HL-60 (cell line): ENCODE measurements at regions not wholly inside any gene's neighbourhood (a gene's known extent, or its start where the extent isn't known, plus 50 kb on each side); places are given as distances from the start of the nearest gene placed in this dataset.

ENCODE experiments used
- POLR2AphosphoS5 ChIP-seq: IDR thresholded peaks from 2 replicates; pipeline ENCODE4 v1.6.1; 2012; ENCODE audit warnings: low read depth
- TF ChIP-seq, protein P1 (sequence below): IDR thresholded peaks from 2 replicates; pipeline ENCODE4 v1.6.1; 2012; ENCODE audit warnings: low read depth; ENCODE audit not compliant: insufficient replicate concordance
- TF ChIP-seq, protein P2 (sequence below): IDR thresholded peaks from one replicate; pipeline ENCODE4 v1.5.1; 2011; ENCODE audit warnings: low read length, control low read depth, inconsistent platforms; ENCODE audit not compliant: insufficient read depth

DNA sequence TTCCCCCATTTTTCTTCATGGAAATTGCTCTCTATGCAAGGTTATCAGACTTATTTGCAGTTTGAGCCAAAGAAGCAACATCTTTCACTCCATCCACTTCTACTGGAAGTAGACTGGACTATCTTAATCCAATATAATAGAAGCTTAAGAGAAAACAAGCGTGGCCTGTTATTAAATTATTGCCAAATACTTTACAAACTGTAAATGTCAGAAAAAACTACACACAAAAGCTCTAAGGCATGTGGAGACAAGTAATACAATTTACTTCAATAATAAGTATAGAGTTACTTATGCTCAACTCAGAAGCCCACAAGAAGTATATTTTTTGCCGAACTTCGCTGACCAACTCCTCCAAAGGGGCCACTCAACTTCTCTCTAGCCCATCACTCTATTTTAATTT, 120.3 kb downstream of the BDH1 start:
- TF ChIP-seq, protein P1, sequence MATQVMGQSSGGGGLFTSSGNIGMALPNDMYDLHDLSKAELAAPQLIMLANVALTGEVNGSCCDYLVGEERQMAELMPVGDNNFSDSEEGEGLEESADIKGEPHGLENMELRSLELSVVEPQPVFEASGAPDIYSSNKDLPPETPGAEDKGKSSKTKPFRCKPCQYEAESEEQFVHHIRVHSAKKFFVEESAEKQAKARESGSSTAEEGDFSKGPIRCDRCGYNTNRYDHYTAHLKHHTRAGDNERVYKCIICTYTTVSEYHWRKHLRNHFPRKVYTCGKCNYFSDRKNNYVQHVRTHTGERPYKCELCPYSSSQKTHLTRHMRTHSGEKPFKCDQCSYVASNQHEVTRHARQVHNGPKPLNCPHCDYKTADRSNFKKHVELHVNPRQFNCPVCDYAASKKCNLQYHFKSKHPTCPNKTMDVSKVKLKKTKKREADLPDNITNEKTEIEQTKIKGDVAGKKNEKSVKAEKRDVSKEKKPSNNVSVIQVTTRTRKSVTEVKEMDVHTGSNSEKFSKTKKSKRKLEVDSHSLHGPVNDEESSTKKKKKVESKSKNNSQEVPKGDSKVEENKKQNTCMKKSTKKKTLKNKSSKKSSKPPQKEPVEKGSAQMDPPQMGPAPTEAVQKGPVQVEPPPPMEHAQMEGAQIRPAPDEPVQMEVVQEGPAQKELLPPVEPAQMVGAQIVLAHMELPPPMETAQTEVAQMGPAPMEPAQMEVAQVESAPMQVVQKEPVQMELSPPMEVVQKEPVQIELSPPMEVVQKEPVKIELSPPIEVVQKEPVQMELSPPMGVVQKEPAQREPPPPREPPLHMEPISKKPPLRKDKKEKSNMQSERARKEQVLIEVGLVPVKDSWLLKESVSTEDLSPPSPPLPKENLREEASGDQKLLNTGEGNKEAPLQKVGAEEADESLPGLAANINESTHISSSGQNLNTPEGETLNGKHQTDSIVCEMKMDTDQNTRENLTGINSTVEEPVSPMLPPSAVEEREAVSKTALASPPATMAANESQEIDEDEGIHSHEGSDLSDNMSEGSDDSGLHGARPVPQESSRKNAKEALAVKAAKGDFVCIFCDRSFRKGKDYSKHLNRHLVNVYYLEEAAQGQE: no peak
- TF ChIP-seq, protein P2, sequence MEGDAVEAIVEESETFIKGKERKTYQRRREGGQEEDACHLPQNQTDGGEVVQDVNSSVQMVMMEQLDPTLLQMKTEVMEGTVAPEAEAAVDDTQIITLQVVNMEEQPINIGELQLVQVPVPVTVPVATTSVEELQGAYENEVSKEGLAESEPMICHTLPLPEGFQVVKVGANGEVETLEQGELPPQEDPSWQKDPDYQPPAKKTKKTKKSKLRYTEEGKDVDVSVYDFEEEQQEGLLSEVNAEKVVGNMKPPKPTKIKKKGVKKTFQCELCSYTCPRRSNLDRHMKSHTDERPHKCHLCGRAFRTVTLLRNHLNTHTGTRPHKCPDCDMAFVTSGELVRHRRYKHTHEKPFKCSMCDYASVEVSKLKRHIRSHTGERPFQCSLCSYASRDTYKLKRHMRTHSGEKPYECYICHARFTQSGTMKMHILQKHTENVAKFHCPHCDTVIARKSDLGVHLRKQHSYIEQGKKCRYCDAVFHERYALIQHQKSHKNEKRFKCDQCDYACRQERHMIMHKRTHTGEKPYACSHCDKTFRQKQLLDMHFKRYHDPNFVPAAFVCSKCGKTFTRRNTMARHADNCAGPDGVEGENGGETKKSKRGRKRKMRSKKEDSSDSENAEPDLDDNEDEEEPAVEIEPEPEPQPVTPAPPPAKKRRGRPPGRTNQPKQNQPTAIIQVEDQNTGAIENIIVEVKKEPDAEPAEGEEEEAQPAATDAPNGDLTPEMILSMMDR: no peak
- no peak for TF ChIP-seq POLR2AphosphoS5
